ENCODE measurements at regions not wholly inside any gene's neighbourhood (a gene's known extent, or its start where the extent isn't known, plus 50 kb on each side); places are given as distances from the start of the nearest gene placed in this dataset.

- TF ChIP-seq L3MBTL2 (conservative IDR thresholded peaks at IDR 0.05): no peak
- TF ChIP-seq ELF4 (IDR thresholded peaks at IDR 0.05): no peak
- no peak for TF ChIP-seq FOXM1 (IDR thresholded peaks at IDR 0.05; ENCODE audit: borderline replicate concordance)
Measured at GRCh38 chr6:165820407-165820806, 157.4 kb upstream of the PDE10A start.

All from HEK293T (cell line).